Transverse colon (tissue), 4 donors: ENCODE measurements at regions not wholly inside any gene's neighbourhood (a gene's known extent, or its start where the extent isn't known, plus 50 kb on each side); places are given as distances from the start of the nearest gene placed in this dataset.

Source experiments
- EP300 ChIP-seq: sonication (generic); formaldehyde crosslinking; IDR thresholded peaks from one replicate; pipeline ENCODE4 v1.6.1; 2017; ENCODE audit warnings: antibody characterized with exemption, low read depth
- POLR2A ChIP-seq: fragments of 450-650 bp; IDR thresholded peaks from one replicate; pipeline ENCODE4 v1.6.1; 2016; ENCODE audit warnings: antibody characterized with exemption, mild to moderate bottlenecking, moderate library complexity
- POLR2AphosphoS5 ChIP-seq, 3 donors: sonication (generic); formaldehyde crosslinking; IDR thresholded peaks; one replicate each; pipeline ENCODE4 v1.6.1; 2016; ENCODE audit warnings: antibody characterized with exemption in 3 of 3
- TF ChIP-seq, protein P1 (sequence below), 5 experiments: fragments of 200-600 bp in 3 of 5; fragments of 450-650 bp in 2 of 5; sonication (generic) in 3 of 5; IDR thresholded peaks; 1 replicate in 2 of 5; 2 replicates in 3 of 5; pipeline ENCODE4 v1.5.1; 2016 to 2017; ENCODE audit warnings: antibody characterized with exemption in 5 of 5, inconsistent platforms in 3 of 5, mild to moderate bottlenecking in 2 of 5, moderate library complexity in 1 of 5

DNA sequence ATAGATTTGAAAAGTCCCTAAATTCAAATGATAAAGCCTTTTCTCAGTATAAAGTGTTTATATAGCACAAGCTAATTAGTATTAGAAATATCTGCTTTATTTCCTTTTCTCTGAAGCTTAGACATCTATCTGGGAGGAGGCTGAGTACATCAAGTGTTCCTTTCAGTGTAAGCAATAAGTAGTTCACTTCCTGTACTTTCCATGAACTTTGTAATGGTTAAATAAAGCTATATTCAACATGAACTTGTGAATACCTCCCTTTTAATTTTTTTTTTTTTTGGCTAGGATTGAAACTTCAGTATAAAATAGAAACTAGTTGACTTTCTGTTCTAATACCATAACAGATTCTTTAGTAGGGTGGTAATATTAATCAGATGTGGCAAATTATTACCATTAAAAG is 190.9 kb downstream of the CENPW start:
- TF ChIP-seq, protein P1, sequence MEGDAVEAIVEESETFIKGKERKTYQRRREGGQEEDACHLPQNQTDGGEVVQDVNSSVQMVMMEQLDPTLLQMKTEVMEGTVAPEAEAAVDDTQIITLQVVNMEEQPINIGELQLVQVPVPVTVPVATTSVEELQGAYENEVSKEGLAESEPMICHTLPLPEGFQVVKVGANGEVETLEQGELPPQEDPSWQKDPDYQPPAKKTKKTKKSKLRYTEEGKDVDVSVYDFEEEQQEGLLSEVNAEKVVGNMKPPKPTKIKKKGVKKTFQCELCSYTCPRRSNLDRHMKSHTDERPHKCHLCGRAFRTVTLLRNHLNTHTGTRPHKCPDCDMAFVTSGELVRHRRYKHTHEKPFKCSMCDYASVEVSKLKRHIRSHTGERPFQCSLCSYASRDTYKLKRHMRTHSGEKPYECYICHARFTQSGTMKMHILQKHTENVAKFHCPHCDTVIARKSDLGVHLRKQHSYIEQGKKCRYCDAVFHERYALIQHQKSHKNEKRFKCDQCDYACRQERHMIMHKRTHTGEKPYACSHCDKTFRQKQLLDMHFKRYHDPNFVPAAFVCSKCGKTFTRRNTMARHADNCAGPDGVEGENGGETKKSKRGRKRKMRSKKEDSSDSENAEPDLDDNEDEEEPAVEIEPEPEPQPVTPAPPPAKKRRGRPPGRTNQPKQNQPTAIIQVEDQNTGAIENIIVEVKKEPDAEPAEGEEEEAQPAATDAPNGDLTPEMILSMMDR (IDR thresholded peaks at IDR 0.05): no peak
- TF ChIP-seq EP300 (no peak), POLR2AphosphoS5 (IDR thresholded peaks at IDR 0.05) (no peak), POLR2A (no peak)
